ENCODE measurements at regions not wholly inside any gene's neighbourhood (a gene's known extent, or its start where the extent isn't known, plus 50 kb on each side); places are given as distances from the start of the nearest gene placed in this dataset.
A peak's percentile ranks its signal among the peaks of the same experiment; 100 is the strongest.
"Not testable (repeated sequence)": the region's sequence is repeated elsewhere in the genome, so short reads cannot be mapped to it uniquely, and the experiment has no call there.

DNA sequence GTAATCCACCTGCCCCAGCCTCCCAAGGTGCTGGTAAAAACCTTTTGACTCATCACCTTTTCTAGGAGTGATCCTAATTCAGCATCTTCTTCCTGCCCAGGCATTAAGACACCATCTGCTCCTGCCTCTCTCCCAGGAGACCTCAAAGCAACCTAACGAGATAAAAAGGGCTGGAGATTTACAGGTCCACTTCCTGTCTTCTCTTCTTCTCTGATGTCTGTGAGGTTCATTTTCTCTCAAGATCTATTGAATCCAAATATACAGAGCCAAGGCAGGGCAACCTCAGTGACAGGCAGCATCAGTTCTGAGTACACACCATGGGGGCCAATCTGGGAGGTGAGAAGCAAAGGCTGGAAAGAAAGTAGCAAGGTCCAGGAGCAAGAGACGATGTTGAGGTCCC lies 219.4 kb downstream of the SETD4 start:
- no peak for DNase-seq

DNA sequence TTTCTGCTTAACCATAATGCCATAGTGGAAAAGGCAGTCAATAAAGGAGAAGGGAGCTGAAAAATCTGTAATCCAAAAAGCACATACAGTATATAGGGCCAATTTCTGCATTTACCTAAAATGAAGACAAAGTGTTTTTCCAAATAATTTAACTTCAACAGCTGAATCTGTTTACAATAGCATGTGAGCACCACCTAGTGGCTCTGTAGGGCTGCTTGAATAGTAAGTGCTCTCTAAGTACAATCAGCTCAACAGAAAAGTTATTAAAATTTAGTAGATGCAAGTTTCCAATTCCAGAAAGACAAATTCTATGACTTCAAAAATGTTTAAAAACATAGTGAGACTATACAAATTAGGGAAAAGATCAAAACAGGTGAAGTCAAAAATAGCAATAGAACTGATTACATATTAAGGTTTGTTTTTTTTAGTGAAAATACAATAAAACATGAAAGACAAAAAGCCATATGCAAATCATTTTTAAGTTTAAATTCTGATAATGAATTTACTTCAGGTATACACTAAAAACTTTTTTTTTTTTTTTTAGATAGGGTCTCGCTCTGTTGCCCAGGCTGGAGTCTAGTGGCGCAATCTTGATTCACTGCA lies 220.0 kb downstream of the SETD4 start:
- DNase-seq, result peak; percentile 43 to 56

DNA sequence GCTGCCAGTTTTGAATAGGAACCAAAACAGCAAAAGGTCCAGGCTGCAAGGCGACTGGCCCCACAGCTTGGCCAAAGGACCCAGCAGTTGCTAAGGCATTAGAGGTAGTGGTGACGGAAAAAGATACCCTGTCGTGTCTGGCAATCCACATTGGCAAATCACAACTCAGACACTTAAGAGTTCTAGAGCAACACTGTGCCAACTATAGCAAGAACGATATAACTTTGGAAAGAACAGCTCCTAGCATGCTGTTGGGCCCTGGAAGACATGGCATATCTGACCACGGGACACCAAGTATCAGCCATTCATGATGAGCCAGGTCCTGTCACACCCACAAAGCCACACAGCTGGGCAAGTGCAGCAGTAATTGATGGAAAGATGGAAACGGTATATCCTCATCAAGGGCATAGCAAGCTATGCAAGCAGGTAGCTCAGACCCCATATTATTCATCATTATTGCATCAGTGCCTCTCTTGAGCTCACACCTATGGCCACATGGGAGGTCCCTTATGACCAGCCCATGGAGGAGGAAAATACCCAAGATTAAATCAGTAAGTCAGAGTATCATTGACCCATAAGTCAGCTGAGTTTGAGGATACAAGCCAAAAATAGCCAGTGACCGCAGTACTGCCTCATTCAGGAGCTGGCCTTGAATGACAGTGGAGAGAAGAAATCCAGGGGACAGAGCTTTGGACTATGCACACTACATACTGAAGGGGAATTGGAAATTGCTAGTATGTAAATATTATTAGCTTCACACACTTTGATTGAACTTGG lies 221.2 kb downstream of the SETD4 start:
- no peak for DNase-seq

GRCh38 chr21:35838350-35838749 lies 222.0 kb downstream of the SETD4 start:
- DNase-seq, result no peak

- no peak for DNase-seq
These were observed 226.3 kb downstream of the SETD4 start for GRCh38 chr21:35833991-35834390.

DNA sequence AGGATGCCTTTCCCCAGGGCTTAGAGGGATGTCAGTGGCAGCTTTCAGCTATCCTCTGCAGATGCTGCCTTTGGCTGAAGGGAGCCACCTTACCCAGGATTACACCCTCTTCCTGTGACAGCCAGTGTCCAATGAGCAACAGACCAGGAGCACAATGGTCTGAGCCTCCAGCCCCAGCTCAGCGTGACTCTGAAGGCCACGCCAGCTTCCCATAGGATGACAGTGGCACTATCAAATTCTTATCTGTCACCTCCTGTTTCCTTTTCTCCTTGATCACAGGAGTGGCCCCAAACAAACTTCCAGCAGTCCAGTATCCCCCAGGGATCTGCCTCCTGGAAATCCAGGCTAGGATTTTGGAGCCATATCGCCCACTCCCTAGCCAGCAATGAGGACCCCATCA lies 226.9 kb downstream of the SETD4 start:
- no peak for DNase-seq

DNA sequence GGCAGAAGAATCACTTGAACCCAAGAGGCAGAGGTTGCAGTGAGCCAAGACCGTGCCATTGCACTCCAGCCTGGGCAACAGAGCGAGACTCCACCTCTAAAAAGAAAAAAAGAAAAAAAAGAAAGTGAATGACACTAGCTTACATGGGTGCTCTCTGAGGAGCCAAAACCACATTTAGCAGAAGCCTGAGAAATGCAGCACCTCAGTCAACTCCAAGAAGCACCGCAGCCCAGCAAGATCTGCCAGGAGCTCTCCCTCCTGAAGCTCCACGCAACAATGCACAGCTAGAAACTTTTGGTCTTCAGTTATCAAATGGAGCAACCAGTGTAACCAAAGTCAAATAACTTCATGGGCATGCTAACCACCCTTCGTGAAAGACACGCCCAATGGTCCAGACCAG lies 229.1 kb downstream of the SETD4 start:
- no peak for DNase-seq

DNA sequence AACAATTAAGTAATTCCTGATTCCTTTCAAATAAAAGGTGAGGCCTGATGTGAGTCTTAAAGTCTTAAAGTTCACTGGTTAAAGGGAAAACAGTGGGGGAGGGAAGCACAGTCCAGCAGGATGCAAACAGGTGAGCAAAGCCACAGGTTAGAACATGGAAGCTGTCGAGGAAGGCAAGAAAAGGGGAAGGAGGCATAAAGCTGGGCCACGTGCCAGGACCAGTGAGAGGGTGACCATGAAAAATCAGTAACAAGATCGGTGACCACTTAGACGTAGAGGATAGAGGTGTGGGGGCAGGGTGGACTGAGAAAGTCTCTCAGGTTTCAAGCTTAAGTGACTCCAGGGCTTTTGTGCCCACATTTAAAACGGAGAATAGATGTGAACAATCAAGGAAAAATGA lies 231.3 kb downstream of the SETD4 start:
- DNase-seq, result no peak

- DNase-seq, result no peak
These were observed 232.2 kb downstream of the SETD4 start for GRCh38 chr21:35828161-35828560.

GRCh38 chr21:35827004-35827403 lies 233.3 kb downstream of the SETD4 start:
- DNase-seq, result no peak

DNA sequence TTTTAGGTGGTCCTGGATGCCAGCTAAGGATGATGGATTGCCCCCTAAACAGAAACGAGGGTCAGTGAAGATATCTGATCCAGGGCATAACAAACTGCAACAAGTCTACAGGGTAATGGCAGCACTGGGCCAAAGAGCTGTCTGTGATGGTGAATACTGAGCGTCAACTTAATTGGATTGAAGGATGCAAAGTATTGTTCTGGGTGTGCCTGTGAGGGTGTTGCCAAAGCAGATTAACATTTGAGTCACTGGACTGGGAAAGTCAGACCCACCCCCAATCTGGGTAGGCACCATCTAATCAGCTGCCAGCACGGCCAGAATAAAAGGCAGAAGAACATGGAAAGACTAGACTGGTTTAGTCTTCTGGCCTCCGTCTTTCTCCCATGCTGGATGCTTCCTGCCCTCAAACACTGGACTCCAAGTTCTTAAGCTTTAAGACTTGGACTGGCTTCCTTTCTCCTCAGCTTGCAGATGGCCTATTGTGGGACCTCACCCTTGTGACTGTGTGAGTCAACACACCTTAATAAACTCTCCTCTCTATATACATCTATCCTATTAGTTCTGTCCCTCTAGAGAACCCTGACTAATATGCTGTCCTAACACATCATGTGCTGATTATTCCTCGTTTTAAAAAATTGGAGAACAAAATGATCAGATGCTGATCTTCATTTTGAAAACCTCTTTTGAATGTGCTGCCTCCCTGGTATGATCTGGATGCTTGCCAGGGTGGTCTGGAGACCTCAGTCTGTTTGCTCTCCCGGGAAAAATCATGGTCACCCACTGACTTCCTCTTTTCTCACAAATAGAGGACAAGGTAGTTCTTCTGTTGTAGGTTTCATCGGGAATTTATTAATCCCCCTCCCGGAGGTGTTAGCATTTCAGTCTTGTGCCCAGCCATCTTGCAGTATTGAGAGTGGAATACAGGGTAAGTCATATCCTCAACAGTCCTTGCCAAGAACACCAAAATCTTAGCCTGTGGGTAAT lies 234.7 kb downstream of the SETD4 start:
- no peak for DNase-seq

DNA sequence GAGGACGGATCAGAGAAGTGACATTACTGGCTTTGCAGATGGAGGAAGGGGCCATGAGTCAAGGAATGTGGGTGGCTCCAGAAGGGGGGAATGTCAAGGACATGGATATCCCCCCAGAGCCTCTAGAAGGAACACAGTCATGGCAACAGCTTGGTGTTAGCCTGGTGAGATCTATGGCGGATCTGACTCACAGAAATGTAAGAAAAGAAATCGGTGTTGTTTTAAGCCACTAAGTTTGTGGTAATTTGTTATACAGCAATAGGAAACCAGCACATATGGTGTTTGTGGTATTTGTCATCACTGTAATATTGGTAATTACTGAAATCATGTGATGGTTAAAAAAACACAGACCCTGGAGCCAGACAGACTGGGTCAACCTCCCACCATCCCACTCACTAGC lies 236.2 kb downstream of the SETD4 start:
- no peak for DNase-seq

- DNase-seq, result no peak
These were observed 241.2 kb downstream of the SETD4 start for GRCh38 chr21:35819134-35819533.

GRCh38 chr21:35818597-35818996 lies 241.7 kb downstream of the SETD4 start:
- DNase-seq, result no peak

DNA sequence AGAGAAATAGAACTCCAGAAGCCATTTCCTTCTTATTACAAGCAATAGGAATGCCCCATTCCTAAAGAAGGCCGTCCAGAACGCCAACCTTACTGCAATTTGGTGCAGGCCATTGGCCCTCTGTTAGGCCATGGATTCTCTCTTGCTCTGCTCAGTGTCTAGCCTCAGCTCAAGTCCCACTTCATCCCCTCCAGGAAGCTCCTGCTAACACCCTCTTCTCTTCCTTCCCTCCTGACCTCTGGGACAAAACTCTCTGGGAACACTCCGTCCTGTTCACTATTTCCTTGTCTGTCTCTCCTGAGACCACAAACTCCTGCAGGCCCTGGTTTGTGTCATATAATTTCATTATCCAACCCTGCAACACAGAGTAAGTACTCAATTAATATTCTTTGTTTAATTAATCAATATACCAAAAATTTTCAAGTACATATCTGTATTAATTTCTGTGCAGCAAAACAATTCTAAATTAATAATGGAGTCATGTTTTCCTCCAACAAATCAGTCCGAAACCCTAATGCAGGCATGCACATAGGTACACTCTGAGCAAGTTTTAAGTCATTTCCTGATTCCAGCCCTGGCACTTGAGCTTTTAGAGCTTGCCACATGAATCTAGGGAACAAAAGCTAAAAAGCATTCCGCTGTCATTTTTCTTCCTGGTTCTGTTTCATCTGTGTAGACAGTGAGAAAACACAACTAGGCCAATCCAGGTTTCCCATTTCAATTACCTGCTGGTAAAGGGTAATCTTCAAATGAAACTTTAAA lies 245.3 kb downstream of the SETD4 start:
- DNase-seq, result no peak

- DNase-seq, result no peak
These were observed 247.6 kb downstream of the SETD4 start for GRCh38 chr21:35812679-35813078.

- no peak for DNase-seq
These were observed 249.0 kb downstream of the SETD4 start for GRCh38 chr21:35811191-35811806.

DNA sequence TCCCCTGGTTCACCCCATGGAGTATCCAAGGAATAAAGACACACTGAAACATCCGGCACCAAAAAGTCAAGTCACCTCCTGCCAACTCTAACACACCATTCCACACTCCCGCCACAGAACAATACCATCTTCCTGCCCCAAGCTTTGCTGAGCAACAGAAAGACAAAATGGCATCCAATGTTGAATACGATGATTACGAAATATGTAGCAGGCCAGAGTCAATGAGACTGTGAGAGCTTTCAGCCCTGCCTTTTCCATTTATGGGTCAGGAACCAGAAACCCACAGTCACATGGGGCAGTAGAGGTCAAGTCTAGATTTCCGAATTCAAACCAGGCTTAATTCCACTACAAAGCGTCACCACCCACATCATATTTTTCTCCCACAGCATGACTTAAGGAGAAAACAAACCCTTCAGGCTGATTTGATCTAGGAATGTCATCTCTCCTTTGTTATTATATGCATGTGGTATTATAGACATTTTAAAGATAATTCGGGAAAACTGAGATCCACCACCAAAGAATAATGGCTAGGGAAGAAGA lies 249.8 kb downstream of the SETD4 start:
- no peak for DNase-seq

GRCh38 chr21:35801391-35801790 lies 258.9 kb downstream of the SETD4 start:
- DNase-seq, result no peak

GRCh38 chr21:35800796-35801385 lies 259.4 kb downstream of the SETD4 start:
- DNase-seq, result not testable (repeated sequence)

DNA sequence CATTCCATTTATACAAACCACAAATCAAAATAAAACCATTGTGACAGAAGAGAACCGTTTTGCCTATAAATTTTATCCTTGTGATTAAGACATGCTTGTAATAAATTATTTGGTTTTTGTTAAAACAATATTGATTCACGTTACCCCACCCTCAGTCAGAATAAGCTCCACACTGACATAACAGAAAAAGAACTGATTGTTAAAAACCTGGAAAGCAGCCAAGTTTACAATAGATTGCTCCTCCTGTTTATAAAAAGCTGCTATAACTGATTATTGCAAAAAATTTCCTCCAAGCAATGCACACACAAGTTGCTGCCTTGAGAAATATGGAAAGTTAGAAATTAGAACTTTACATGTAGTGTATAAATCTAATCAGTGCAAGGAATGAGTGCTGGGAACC lies 263.5 kb downstream of the SETD4 start:
- no peak for DNase-seq

GRCh38 chr21:35794527-35794926 lies 265.8 kb downstream of the SETD4 start:
- not testable (repeated sequence) for DNase-seq

All from activated CD4-positive, alpha-beta T cell treated with anti-CD3 and anti-CD28 coated beads, Interleukin-2, amount 50 U/mL, for 48 hours (primary cell).